Memory B cell (primary cell): ENCODE measurements at regions not wholly inside any gene's neighbourhood (a gene's known extent, or its start where the extent isn't known, plus 50 kb on each side); places are given as distances from the start of the nearest gene placed in this dataset.

Experiments used
- ATAC-seq: fragments of 150-1000 bp; cut with Tn5 transposase; 2 replicates; pipeline ENCODE4 v1.10.0; 2021; ENCODE audit warnings: low read depth, mild to moderate bottlenecking, moderate library complexity
- DNase-seq, 2 donors: peaks; one replicate each; pipeline ENCODE4 v3.0.0; 2022; ENCODE audit warnings: low spot score in 2 of 2
- H3K27ac Mint-ChIP-seq: one replicate; pipeline ENCODE4 v1.8.0; 2022; ENCODE audit warnings: mild to moderate bottlenecking, moderate library complexity, mixed read lengths
- H3K27me3 Mint-ChIP-seq: one replicate; pipeline ENCODE4 v1.8.0; 2022; ENCODE audit warnings: mixed read lengths
- H3K36me3 Mint-ChIP-seq: one replicate; pipeline ENCODE4 v1.8.0; 2022; ENCODE audit warnings: mild to moderate bottlenecking, mixed read lengths
- H3K4me1 Mint-ChIP-seq: one replicate; pipeline ENCODE4 v1.8.0; 2022; ENCODE audit warnings: mixed read lengths
- H3K4me3 Mint-ChIP-seq: one replicate; pipeline ENCODE4 v1.8.0; 2022; ENCODE audit warnings: mild to moderate bottlenecking, moderate library complexity, mixed read lengths
- H3K9me3 Mint-ChIP-seq: one replicate; pipeline ENCODE4 v1.8.0; 2022; ENCODE audit warnings: mixed read lengths

DNA sequence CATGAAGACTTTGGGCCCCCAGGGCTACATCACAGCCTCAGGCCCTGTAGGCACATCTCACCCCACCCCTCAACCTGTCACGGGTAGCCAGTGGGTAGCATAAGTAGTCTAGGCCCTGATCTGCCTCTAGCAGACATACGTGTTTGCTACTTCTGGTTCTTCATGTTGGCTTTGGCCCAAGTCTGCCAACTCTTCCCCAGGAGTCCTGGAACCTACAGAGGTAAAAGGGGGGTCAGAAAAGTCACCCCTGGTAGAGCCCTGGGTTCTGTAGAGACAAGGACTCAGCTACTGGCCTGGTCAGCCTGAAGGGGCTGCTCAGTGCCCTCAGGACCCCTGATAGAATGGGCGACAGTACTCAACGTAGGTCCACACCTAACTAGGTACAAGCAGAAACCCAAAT is 67.5 kb upstream of the UNC5B start:
- H3K27ac Mint-ChIP-seq = no peak overlapping the region
- no peak for ATAC-seq

DNA sequence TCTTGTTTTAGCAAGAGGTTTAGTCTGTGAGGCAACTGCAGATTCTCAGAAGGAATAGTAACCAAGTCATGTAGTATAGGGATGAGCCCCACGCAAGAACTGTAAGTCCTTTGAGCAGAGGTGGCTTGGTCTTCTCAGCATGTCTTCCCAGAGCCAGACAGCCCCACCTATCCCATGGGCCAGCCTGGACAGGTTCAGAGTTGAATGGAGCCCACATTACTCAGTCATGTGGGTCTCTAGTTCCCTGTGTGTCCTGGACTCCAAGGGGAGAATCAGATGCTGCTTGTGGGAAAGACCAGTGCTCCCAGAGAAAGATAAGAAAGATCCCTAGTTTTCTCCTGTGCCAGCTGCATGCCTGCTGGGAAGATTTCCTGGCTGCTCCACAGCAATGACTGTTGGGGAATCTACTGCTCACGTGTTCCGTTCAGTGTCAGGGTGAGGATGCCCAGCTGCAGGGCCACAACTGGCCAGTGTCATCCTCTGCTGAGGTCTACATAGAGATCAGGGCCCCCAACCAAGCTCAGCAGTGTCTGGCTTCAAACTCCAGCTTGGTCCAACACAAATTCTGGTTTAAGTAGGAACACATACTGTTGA is 66.9 kb upstream of the UNC5B start:
- H3K9me3 Mint-ChIP-seq = no peaks in the 10 kb centered on the region

More for the DNA sequence above, 67.5 kb upstream of the UNC5B start:
- no peak overlapping the region for H3K4me3 Mint-ChIP-seq
- no peaks in the 10 kb centered on the region for H3K9me3 Mint-ChIP-seq
- no peak for DNase-seq
- no peaks in the 10 kb centered on the region for H3K36me3 Mint-ChIP-seq
- no peaks in the 10 kb centered on the region for H3K4me1 Mint-ChIP-seq
- H3K27me3 Mint-ChIP-seq = peaks cover 4% of the 10 kb centered on the region

DNA sequence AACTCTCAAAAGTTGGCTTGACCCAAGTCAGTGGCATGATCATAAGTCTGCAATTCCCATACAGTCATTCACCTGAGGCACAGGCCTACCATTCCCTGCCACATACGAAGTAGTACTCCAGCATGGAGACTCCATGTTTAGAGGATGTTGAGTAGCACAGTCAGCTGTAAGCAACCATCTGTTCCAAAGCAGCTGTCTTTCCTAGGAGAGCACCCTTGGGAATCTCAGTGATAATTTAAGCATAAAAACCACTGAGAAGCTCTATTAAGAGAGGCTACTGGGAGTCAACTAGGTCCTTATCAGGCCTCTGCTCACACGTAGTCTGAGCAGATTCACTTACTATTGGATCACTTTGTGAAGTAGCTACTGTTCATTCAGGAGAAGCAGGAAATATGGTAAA is 61.6 kb upstream of the UNC5B start:
- no peaks in the 10 kb centered on the region for H3K4me1 Mint-ChIP-seq
- H3K9me3 Mint-ChIP-seq = no peaks in the 10 kb centered on the region
- ATAC-seq (no peak), DNase-seq (no peak)
- peaks cover 3% of the 10 kb centered on the region for H3K27me3 Mint-ChIP-seq
- H3K27ac Mint-ChIP-seq = no peak overlapping the region
- H3K36me3 Mint-ChIP-seq = no peaks in the 10 kb centered on the region
- no peak overlapping the region for H3K4me3 Mint-ChIP-seq

More for the DNA sequence above, 66.9 kb upstream of the UNC5B start:
- Mint-ChIP-seq H3K4me3 (no peak overlapping the region), H3K36me3 (no peaks in the 10 kb centered on the region), H3K27me3 (peaks cover 4% of the 10 kb centered on the region), H3K27ac (no peak overlapping the region), H3K4me1 (no peaks in the 10 kb centered on the region)
- DNase-seq (no peak), ATAC-seq (no peak)

DNA sequence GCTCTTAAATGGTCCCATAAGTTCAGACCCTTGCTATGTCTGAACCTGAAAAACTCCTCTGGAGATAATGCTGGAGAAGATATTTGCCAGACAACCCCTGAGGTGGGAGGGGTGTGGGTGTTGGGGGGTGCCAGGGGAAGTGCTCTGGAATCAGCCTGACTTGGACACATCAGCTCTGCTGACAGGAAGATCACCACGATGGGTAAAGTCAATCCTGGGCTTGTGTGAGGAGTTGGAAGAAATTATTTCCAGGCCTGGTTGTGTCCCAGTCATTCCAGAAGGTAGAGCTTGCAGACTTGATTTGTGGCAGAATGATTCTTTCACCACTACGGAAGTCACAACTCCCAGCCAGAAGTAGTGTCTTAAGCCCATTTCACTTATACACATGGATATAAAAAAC is 60.3 kb upstream of the UNC5B start:
- no peak for DNase-seq
- Mint-ChIP-seq H3K36me3 (no peaks in the 10 kb centered on the region), H3K27me3 (peaks cover 3% of the 10 kb centered on the region), H3K27ac (no peak overlapping the region), H3K4me3 (no peak overlapping the region), H3K9me3 (no peaks in the 10 kb centered on the region), H3K4me1 (no peaks in the 10 kb centered on the region)
- no peak for ATAC-seq

DNA sequence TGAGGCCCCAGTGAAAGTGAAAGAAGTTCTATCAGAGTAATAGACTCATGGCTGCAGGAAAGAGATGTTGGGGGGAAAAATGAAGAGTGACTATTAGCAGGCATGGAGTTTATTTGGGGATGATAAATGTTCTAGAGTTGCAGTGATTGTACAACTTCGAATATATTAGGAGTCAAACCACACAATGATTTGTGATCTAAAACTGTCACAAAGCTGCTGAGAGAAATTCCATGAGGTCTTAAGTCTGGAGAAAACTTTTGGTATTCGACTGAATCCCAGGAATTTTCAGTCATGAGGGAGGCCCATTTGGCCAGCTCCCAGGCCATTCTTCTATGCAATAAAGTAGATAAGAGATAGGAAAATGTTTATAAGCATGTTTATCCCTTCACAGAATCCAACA is 55.9 kb upstream of the UNC5B start:
- no peak for ATAC-seq
- Mint-ChIP-seq H3K4me3 (no peak overlapping the region), H3K36me3 (no peaks in the 10 kb centered on the region), H3K9me3 (no peaks in the 10 kb centered on the region), H3K27me3 (peaks cover under 1% of the 10 kb centered on the region), H3K4me1 (peaks cover 4% of the 10 kb centered on the region), H3K27ac (no peak overlapping the region)
- no peak for DNase-seq

DNA sequence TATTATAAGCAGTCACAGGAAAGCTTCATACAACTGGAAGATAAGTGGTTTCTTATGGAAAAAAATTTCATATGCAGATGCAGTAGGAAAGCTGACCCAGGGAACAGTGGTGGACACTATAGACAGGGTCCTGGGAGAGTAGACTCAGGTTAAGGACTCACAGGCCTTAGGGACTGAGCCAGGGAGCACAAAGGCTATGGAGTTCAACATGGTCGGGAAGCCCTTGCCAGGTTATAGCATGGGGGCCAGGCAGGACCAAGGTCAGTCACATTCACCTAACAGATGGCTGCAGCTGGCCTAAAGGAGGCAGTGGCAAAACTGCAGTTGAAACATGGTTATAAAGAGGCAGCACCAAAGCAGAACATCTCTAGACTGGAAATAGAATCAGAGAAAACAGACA is 54.9 kb upstream of the UNC5B start:
- Mint-ChIP-seq H3K9me3 (no peaks in the 10 kb centered on the region), H3K27me3 (no peaks in the 10 kb centered on the region), H3K4me1 (peaks cover 4% of the 10 kb centered on the region), H3K36me3 (no peaks in the 10 kb centered on the region), H3K27ac (no peak overlapping the region), H3K4me3 (no peak overlapping the region)
- ATAC-seq (no peak), DNase-seq (no peak)

DNA sequence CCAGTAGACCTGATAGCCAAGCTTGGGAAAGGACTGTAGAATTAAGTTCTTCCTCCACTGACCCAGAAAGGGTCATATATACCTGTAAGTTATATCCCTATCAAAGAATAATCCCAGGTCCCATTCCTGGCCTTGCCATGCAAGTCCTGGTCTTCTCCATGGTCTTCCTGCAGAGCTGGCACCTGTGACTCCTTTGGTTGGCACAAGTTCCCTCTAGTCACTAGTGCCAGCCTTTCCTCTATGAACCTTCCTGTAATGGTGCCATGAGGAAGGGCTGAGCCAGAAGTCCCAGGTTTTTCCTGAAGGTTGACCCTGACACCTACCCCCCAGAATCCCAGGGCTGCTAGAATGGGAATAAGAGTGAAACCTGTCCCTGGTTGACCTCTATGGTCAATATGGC is 54.1 kb upstream of the UNC5B start:
- no peak overlapping the region for H3K27ac Mint-ChIP-seq
- ATAC-seq (no peak), DNase-seq (no peak)
- no peak overlapping the region for H3K4me3 Mint-ChIP-seq
- no peaks in the 10 kb centered on the region for H3K27me3 Mint-ChIP-seq
- H3K4me1 Mint-ChIP-seq = peaks cover 4% of the 10 kb centered on the region
- no peaks in the 10 kb centered on the region for H3K36me3 Mint-ChIP-seq
- no peaks in the 10 kb centered on the region for H3K9me3 Mint-ChIP-seq

DNA sequence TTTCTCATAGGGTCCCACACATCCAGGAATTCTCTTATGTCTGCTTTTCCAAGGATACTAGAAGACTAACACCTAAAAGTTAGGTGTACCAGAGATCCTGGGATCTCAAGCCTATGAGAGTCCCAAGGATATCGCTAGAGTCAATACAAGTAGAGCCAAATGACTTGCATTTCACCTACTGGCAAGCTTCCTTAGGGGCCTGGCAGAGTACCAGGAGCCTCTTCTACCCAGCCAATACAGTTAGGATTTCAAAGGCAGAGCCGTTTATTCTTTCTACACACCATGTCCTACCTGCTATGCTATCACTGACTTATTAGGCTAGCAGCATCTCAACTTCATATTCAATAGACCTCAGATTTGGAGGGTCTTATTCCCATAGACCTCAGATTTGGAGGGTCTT is 53.5 kb upstream of the UNC5B start:
- ATAC-seq = no peak
- H3K27me3 Mint-ChIP-seq = no peaks in the 10 kb centered on the region
- H3K4me3 Mint-ChIP-seq = no peak overlapping the region

DNA sequence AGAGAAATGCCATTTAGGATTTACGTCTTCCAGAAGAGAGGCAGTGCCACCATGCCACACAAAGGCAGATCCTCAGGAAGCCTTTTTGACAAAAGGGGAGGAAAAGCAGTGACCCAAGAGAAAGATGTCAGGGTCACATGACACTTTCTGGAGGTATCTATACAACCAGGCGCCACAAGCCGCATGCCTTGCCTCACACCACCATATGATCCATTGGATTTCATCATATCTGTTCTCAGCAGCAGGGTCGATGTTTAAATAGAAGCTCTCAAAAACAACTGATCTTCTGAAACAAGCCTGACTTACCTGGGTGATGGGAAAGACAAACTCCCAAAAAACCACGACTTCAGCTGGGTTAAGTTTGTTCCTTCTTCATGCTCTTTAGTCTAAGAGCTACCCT is 52.5 kb upstream of the UNC5B start:
- Mint-ChIP-seq H3K27me3 (no peaks in the 10 kb centered on the region), H3K36me3 (no peaks in the 10 kb centered on the region), H3K4me3 (no peak overlapping the region), H3K9me3 (peaks cover 1% of the 10 kb centered on the region), H3K4me1 (peaks cover 4% of the 10 kb centered on the region), H3K27ac (no peak overlapping the region)
- DNase-seq = no peak
- no peak for ATAC-seq

More for the DNA sequence above, 53.5 kb upstream of the UNC5B start:
- H3K4me1 Mint-ChIP-seq = peaks cover 4% of the 10 kb centered on the region
- H3K9me3 Mint-ChIP-seq = peaks cover 1% of the 10 kb centered on the region
- H3K36me3 Mint-ChIP-seq = no peaks in the 10 kb centered on the region
- no peak overlapping the region for H3K27ac Mint-ChIP-seq
- DNase-seq = no peak

DNA sequence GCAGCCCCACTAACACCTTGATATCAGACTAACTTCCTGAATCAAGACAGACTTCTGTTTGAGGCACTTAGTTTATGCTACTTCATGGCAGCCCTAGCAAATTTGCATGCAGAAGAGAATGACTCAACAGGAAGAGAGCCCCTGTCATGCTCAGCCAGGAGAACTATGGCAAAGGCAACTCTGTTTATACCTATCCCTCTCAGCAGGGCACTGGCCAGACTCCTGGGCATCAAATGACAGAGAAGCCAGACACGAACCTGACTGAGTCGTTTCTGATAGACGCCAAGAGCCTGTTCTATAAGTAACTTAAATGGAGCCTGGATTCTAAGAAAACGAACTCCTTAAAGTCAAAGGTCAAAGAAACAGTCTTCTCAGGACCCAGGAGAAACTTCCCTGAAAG is 50.9 kb upstream of the UNC5B start:
- H3K9me3 Mint-ChIP-seq = peaks cover 1% of the 10 kb centered on the region
- H3K27me3 Mint-ChIP-seq = no peaks in the 10 kb centered on the region
- H3K4me3 Mint-ChIP-seq = no peak overlapping the region
- ATAC-seq (peak; percentile 31), DNase-seq (no peak)
- H3K27ac Mint-ChIP-seq = no peak overlapping the region
- H3K4me1 Mint-ChIP-seq = peaks cover 4% of the 10 kb centered on the region
- no peaks in the 10 kb centered on the region for H3K36me3 Mint-ChIP-seq
